ENCODE measurements at regions not wholly inside any gene's neighbourhood (a gene's known extent, or its start where the extent isn't known, plus 50 kb on each side); places are given as distances from the start of the nearest gene placed in this dataset.

DNA sequence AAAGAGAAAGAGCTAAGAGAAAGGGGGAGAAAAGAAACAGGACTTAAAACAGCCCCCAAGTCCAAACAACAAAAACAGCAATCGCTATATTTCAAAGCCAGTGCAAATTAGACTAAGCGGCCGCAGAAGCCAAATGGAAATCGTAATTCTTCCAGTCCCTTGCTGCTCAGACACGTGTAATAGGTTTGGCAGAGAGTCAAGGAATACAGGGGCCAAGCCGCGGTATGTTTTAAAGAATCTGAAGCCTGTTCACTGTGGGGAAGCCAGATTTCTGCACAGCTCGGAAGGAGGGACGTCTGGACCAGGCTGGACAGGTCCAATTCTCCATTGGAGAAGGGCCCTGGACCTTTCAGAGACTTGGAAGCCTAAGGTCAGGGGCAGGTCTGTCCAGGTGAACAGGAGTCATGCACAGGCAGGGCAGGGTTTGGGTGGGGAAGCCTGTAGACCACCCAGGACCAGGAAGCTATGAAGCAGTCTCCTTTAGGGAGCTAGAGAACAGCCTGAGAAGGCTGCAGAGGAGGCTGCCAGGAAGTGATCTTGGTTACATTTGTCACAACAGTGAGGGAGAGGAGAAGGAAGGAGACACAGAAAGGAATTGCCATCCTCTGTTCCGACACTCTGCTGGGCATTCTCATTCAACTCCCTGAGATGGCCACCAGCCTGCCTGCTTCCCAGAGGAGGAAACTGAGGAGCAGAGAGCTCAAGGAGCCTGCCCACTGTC, 265.5 kb upstream of the ISX start:
- no peak for TF ChIP-seq CTCF (IDR thresholded peaks at IDR 0.05; ENCODE audit: extremely low read depth, missing control alignments)
- DNase-seq (ENCODE audit: low spot score), result no peak

DNA sequence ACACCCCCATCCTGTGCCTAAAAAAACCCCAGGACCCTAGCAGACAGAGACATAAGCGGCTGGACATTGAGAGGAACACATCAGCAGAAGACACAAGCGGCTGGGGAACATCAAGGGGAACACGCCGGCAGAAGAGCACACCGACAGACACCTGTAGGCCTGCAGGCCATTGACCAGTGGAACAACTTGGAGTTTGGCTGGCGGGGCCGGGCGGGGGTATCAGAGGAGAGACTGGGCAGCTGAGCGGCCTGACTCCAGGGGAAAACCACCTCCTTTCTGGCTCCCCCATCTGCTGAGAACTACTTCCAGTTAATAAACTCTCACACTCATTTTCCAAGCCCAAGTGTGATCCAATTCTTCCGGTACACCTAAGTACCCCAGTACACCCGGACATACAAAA, 264.7 kb upstream of the ISX start:
- no peak for TF ChIP-seq CTCF (IDR thresholded peaks at IDR 0.05; ENCODE audit: extremely low read depth, missing control alignments)
- no peak for DNase-seq (ENCODE audit: low spot score)

- no peak for DNase-seq (ENCODE audit: low spot score)
- TF ChIP-seq CTCF (IDR thresholded peaks at IDR 0.05; ENCODE audit: extremely low read depth, missing control alignments), result no peak
These were observed 261.9 kb upstream of the ISX start for GRCh38 chr22:34804091-34804490.

DNA sequence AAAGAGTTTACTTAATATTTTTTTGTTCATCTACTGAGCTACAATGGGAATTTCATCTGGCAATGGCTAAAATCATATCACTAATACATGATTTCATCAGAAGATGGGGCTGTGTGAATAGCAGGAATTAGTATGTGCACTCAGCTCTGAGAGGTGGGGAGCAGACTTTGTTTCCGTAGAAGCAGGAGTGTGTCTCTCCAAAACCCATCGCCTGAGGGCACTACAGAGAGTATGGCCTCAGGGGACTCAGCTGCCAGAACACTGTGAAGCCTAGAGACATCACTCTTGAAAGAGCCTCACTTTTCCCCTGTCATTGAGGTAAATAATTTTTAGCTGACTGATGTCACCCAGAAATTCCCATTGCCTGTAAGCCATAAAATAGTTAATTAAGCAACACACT, 261.4 kb upstream of the ISX start:
- DNase-seq (ENCODE audit: low spot score), result no peak
- TF ChIP-seq CTCF (IDR thresholded peaks at IDR 0.05; ENCODE audit: extremely low read depth, missing control alignments), result no peak

DNA sequence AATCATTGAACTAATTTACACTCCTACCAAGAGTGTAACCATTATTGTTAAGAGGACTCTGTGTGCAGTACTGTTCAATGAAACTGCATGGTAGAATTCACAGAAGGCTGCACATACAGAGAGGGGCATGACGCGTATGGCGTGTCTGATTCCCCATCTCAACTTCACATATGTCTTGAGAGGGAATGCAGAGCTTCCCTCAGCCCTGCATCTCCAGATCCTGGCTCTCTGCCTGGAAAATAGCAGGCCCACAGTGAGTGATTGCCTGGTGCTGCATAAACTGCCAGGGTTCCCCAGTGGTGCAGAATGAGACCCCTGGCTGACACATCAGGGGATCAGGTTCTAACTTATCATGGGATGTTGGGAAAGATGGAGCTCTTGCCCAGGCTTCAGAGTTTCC, 260.2 kb upstream of the ISX start:
- no peak for DNase-seq (ENCODE audit: low spot score)
- no peak for TF ChIP-seq CTCF (IDR thresholded peaks at IDR 0.05; ENCODE audit: extremely low read depth, missing control alignments)

DNA sequence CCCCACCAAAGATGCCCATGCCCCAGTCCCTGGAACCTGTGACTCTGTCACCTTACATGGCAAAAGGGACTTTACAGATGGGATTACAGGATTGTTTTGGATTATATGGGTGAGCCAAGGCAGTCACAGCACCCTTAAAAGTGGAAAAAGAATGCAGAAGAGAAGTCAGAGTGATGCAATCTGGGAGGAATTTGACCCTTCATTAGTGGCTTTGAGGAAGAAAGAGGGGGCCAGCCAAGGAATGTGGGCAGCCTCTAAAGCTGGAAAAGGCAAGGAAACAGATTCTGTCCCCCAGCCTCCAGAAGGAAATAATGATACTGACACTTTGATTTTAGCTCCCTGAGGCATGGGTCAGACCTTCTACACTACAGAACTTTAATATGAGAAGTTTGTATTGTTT, 257.3 kb upstream of the ISX start:
- no peak for TF ChIP-seq CTCF (IDR thresholded peaks at IDR 0.05; ENCODE audit: extremely low read depth, missing control alignments)
- DNase-seq (ENCODE audit: low spot score), result no peak

- no peak for DNase-seq (ENCODE audit: low spot score)
- TF ChIP-seq CTCF (IDR thresholded peaks at IDR 0.05; ENCODE audit: extremely low read depth, missing control alignments), result no peak
These were observed 253.3 kb upstream of the ISX start for GRCh38 chr22:34812631-34813030.

Measured in GM20000 (cell line).